ENCODE measurements at regions not wholly inside any gene's neighbourhood (a gene's known extent, or its start where the extent isn't known, plus 50 kb on each side); places are given as distances from the start of the nearest gene placed in this dataset.
"Not testable (repeated sequence)": the region's sequence is repeated elsewhere in the genome, so short reads cannot be mapped to it uniquely, and the experiment has no call there.

DNA sequence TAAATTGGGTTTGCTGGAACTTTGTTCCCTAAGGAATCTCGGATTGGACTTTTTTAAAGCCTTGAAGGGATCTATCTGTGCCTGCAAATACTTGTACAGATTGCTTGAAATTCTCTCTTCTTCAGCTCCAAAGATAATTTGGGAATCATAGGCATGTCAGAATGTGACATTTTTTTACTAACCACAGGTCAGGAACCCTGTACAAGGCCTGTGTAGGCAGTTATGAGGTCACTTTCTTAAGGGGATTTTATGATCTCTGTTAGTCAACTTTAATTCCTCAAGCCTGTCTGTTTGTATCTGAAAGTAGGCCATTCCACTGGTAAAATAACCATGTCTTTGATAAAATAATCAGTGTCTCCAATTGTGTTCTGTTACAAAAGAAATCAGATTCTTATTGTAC, 369.9 kb upstream of the NPAP1 start:
- H3K27me3 Mint-ChIP-seq (ENCODE audit: low read depth in 2 of 2); H3K27me3 ChIP-seq (ENCODE audit: control insufficient read depth, insufficient read depth, low read length); H3K27ac Mint-ChIP-seq; H3K4me1 Mint-ChIP-seq; H3K4me1 ChIP-seq (ENCODE audit: control insufficient read depth, insufficient read depth, low read length); H3K27ac ChIP-seq (ENCODE audit: low read length); ATAC-seq; H3K36me3 Mint-ChIP-seq; H3K36me3 ChIP-seq (ENCODE audit: control insufficient read depth, insufficient read depth, low read length); H3K4me3 Mint-ChIP-seq; intact Hi-C loops (cut with micrococcal nuclease); H3K9me3 Mint-ChIP-seq; H3K4me3 ChIP-seq (ENCODE audit: low read length); DNase-seq; H3K9me3 ChIP-seq (ENCODE audit: control insufficient read depth, insufficient read depth, low read length): not testable (repeated sequence)
- 67% methylated on average over 1 of the region's 1 CpG for WGBS (ENCODE audit: insufficient coverage)

DNA sequence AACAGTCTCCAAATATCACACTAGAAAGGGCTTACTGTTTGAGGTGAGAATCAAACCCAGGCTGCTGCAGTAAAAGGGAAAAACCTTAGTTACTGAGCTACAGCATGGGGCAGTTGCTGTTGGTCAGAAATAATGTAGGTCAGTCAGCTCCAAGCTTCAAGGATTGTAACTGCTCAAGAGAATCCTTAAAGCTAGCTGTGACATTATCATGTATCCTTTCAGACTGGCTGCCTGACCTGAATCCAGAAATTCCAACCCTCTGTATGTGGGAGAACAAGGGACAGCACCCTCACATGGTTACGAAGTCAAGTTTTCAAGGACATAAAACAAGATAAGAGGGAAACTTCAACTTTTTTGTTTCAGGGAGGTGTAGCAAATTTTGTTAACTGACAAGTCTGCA, 365.9 kb upstream of the NPAP1 start:
- WGBS (ENCODE audit: insufficient coverage), result 62% methylated on average over 1 of the region's 1 CpG
- H3K36me3 ChIP-seq (ENCODE audit: control insufficient read depth, insufficient read depth, low read length); intact Hi-C loops (cut with micrococcal nuclease); H3K27ac ChIP-seq (ENCODE audit: low read length); DNase-seq; H3K4me3 Mint-ChIP-seq; H3K4me1 Mint-ChIP-seq; H3K9me3 Mint-ChIP-seq; ATAC-seq; H3K27me3 ChIP-seq (ENCODE audit: control insufficient read depth, insufficient read depth, low read length); H3K36me3 Mint-ChIP-seq; H3K4me3 ChIP-seq (ENCODE audit: low read length); H3K4me1 ChIP-seq (ENCODE audit: control insufficient read depth, insufficient read depth, low read length); H3K9me3 ChIP-seq (ENCODE audit: control insufficient read depth, insufficient read depth, low read length); H3K27ac Mint-ChIP-seq; H3K27me3 Mint-ChIP-seq (ENCODE audit: low read depth in 2 of 2): not testable (repeated sequence)

DNA sequence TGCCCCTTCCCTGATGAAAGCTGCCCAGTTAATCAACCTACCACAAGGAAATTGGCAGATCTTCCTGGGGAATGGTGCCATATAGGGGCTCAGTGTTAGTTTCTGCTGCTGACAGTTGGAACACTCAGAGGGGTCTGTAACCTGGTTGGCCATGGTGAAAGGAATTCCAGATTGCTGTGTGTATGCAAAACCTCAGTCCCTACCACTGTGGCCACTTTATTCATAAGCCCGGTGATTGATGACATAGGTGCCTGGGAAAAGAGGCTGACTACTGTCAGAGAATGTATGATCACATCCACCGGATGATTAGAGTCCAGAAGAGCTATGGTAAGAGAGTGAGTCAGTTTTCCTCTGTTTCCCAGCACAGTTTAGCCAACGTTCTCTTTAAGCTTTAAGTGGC, 363.9 kb upstream of the NPAP1 start:
- ATAC-seq, H3K9me3 Mint-ChIP-seq: not testable (repeated sequence)

DNA sequence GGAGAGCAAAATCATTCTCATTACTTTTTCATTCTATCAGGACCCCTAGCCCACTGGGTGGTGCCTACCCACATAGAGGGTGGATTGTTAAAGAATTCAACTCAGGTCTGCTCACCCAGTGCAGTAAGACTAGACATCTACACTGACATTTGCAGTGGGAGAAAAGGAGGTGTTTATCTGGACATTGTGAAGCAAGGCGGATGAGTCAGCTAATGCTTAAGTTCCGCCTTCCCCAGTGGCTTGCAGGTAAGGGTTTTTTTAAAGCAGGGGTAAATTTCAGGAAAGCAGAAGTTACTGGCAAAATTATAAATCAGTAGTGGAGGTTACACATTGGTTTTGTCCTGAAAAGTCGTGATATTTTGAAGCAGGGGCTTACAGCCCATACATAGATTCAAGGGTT, 359.2 kb upstream of the NPAP1 start:
- H3K36me3 Mint-ChIP-seq; H3K4me1 Mint-ChIP-seq; H3K27me3 Mint-ChIP-seq (ENCODE audit: low read depth in 2 of 2); H3K4me1 ChIP-seq (ENCODE audit: control insufficient read depth, insufficient read depth, low read length); H3K27me3 ChIP-seq (ENCODE audit: control insufficient read depth, insufficient read depth, low read length); H3K9me3 ChIP-seq (ENCODE audit: control insufficient read depth, insufficient read depth, low read length); H3K36me3 ChIP-seq (ENCODE audit: control insufficient read depth, insufficient read depth, low read length); ATAC-seq; DNase-seq; H3K4me3 Mint-ChIP-seq; intact Hi-C loops (cut with micrococcal nuclease); H3K27ac ChIP-seq (ENCODE audit: low read length); H3K27ac Mint-ChIP-seq; H3K4me3 ChIP-seq (ENCODE audit: low read length): not testable (repeated sequence)
- peaks cover 13 to 18% of the 10 kb centered on the region in 2 donors for H3K9me3 Mint-ChIP-seq
- WGBS (ENCODE audit: insufficient coverage), result 69% methylated on average over 3 of the region's 3 CpGs

More for the DNA sequence above, 363.9 kb upstream of the NPAP1 start:
- H3K4me1 Mint-ChIP-seq; H3K9me3 ChIP-seq (ENCODE audit: control insufficient read depth, insufficient read depth, low read length); H3K27ac Mint-ChIP-seq; H3K27me3 ChIP-seq (ENCODE audit: control insufficient read depth, insufficient read depth, low read length); H3K27ac ChIP-seq (ENCODE audit: low read length); DNase-seq; H3K4me1 ChIP-seq (ENCODE audit: control insufficient read depth, insufficient read depth, low read length); H3K4me3 ChIP-seq (ENCODE audit: low read length); H3K36me3 ChIP-seq (ENCODE audit: control insufficient read depth, insufficient read depth, low read length); H3K36me3 Mint-ChIP-seq; intact Hi-C loops (cut with micrococcal nuclease); H3K27me3 Mint-ChIP-seq (ENCODE audit: low read depth in 2 of 2); H3K4me3 Mint-ChIP-seq: not testable (repeated sequence)
- 33% methylated on average over 1 of the region's 3 CpGs for WGBS (ENCODE audit: insufficient coverage)

DNA sequence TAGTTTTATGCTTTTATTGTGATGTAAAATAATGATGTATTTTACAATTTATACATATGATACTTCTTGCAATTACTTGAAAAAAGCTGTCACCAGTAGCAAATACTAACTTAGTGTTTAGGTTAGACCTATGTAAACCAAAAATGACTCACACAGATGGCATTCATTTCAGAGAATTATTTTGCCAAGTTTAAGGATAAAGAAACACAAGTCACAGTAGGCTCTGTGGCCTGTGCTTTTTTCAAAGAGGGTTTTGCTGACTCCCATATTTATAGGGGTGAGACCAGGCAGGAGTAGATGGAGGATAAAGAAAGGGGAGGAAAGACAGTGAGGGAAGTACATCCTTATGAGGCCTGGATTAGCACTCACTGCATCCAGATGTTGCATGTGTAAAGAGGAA, 356.6 kb upstream of the NPAP1 start:
- no peaks in the 10 kb centered on the region for H3K27me3 ChIP-seq (ENCODE audit: control insufficient read depth, insufficient read depth, low read length)
- no peak for DNase-seq
- no peaks in the 10 kb centered on the region for H3K4me1 ChIP-seq (ENCODE audit: control insufficient read depth, insufficient read depth, low read length)
- Mint-ChIP-seq H3K27me3 (ENCODE audit: low read depth in 2 of 2) (no peaks in the 10 kb centered on the region), H3K4me1 (no peaks in the 10 kb centered on the region), H3K36me3 (no peaks in the 10 kb centered on the region), H3K9me3 (peaks cover 13 to 19% of the 10 kb centered on the region in 2 donors), H3K27ac (no peak overlapping the region), H3K4me3 (no peak overlapping the region)
- no peak overlapping the region for H3K27ac ChIP-seq (ENCODE audit: low read length)
- no peaks in the 10 kb centered on the region for H3K9me3 ChIP-seq (ENCODE audit: control insufficient read depth, insufficient read depth, low read length)
- H3K36me3 ChIP-seq (ENCODE audit: control insufficient read depth, insufficient read depth, low read length), result no peaks in the 10 kb centered on the region
- H3K4me3 ChIP-seq (ENCODE audit: low read length), result no peak overlapping the region
- intact Hi-C loops (cut with micrococcal nuclease), result no loop called here
- no peak for ATAC-seq
- TF ChIP-seq, protein P1, sequence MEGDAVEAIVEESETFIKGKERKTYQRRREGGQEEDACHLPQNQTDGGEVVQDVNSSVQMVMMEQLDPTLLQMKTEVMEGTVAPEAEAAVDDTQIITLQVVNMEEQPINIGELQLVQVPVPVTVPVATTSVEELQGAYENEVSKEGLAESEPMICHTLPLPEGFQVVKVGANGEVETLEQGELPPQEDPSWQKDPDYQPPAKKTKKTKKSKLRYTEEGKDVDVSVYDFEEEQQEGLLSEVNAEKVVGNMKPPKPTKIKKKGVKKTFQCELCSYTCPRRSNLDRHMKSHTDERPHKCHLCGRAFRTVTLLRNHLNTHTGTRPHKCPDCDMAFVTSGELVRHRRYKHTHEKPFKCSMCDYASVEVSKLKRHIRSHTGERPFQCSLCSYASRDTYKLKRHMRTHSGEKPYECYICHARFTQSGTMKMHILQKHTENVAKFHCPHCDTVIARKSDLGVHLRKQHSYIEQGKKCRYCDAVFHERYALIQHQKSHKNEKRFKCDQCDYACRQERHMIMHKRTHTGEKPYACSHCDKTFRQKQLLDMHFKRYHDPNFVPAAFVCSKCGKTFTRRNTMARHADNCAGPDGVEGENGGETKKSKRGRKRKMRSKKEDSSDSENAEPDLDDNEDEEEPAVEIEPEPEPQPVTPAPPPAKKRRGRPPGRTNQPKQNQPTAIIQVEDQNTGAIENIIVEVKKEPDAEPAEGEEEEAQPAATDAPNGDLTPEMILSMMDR (IDR thresholded peaks at IDR 0.05), result no peak

DNA sequence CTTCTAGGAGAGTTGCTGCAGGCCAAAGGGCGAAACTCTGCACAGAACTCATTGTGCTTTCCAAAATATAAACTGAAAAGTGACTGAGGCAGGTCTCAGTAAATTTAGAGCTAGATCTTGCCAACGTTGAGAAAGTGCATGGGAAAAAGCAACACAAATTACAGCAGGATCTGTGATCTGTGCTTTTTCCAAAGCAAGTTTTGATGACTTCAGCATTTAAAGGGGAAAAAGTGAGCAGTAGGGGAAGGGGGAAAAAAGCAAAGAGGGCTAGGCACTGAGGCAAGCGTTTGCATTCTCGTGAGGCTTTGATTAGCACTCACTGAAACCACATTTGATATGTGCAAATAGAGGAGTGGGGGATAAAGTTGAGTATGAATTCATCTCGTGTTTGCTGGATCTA, 351.5 kb upstream of the NPAP1 start:
- H3K27ac ChIP-seq (ENCODE audit: low read length); H3K4me3 ChIP-seq (ENCODE audit: low read length); DNase-seq; H3K4me3 Mint-ChIP-seq; H3K27me3 ChIP-seq (ENCODE audit: control insufficient read depth, insufficient read depth, low read length); H3K36me3 Mint-ChIP-seq; H3K36me3 ChIP-seq (ENCODE audit: control insufficient read depth, insufficient read depth, low read length); H3K27ac Mint-ChIP-seq; ATAC-seq; H3K9me3 ChIP-seq (ENCODE audit: control insufficient read depth, insufficient read depth, low read length); H3K4me1 Mint-ChIP-seq; intact Hi-C loops (cut with micrococcal nuclease); H3K27me3 Mint-ChIP-seq (ENCODE audit: low read depth in 2 of 2); H3K4me1 ChIP-seq (ENCODE audit: control insufficient read depth, insufficient read depth, low read length): not testable (repeated sequence)
- H3K9me3 Mint-ChIP-seq, result peaks cover 8 to 15% of the 10 kb centered on the region in 2 donors
- 77% methylated on average over 4 of the region's 5 CpGs for WGBS (ENCODE audit: insufficient coverage)

DNA sequence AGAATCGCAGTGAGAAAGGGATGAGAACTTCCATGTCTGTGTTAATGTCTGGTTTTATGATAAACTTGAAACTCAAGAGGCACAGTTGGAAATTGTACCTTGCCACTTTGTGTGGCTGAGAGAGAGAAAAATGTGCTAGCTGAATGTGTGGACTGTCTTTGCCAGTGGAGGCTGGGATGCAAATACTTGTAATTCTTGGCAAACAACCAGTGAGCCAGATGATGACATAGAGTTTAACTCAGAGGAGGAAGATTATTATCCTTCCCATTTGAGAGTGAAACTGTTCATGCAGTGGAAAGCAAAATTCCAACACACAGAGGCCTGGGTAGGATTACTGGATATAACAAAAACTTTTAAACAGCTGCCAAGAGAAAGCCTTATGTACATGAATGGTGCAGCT, 349.1 kb upstream of the NPAP1 start:
- 83% methylated on average over 1 of the region's 1 CpG for WGBS (ENCODE audit: insufficient coverage)
- intact Hi-C loops (cut with micrococcal nuclease), result not testable (repeated sequence)

DNA sequence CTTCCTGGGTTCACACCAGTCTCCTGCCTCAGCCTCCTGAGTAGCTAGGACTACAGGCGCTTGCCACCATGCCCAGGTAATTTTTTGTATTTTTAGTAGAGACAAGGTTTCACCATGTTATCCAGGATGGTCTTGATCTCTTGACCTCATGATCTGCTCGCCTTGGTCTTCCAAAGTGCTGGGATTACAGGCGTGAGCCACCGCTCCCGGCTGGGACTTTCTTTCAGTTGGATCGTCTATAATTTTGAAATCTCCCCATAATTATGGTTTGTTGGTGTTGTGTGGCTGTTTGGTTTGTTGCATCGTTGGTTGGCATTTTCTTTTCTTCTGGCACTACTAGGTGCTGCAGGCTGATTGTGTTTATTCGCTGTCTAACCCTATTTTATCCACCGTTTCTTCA, 343.6 kb upstream of the NPAP1 start:
- H3K36me3 ChIP-seq (ENCODE audit: control insufficient read depth, insufficient read depth, low read length); intact Hi-C loops (cut with micrococcal nuclease); H3K27ac Mint-ChIP-seq; H3K4me1 ChIP-seq (ENCODE audit: control insufficient read depth, insufficient read depth, low read length); H3K4me3 Mint-ChIP-seq; DNase-seq; H3K27me3 Mint-ChIP-seq (ENCODE audit: low read depth in 2 of 2); H3K27me3 ChIP-seq (ENCODE audit: control insufficient read depth, insufficient read depth, low read length); H3K27ac ChIP-seq (ENCODE audit: low read length); H3K4me1 Mint-ChIP-seq; ATAC-seq; H3K4me3 ChIP-seq (ENCODE audit: low read length); H3K36me3 Mint-ChIP-seq; H3K9me3 ChIP-seq (ENCODE audit: control insufficient read depth, insufficient read depth, low read length): not testable (repeated sequence)
- WGBS (ENCODE audit: insufficient coverage), result 92% methylated on average over 7 of the region's 9 CpGs
- peaks cover 11 to 13% of the 10 kb centered on the region in 2 donors for H3K9me3 Mint-ChIP-seq

More for the DNA sequence above, 349.1 kb upstream of the NPAP1 start:
- not testable (repeated sequence) for H3K27me3 Mint-ChIP-seq (ENCODE audit: low read depth in 2 of 2); H3K4me3 Mint-ChIP-seq; H3K4me1 ChIP-seq (ENCODE audit: control insufficient read depth, insufficient read depth, low read length); H3K36me3 ChIP-seq (ENCODE audit: control insufficient read depth, insufficient read depth, low read length); ATAC-seq; H3K4me1 Mint-ChIP-seq; DNase-seq; H3K9me3 Mint-ChIP-seq; H3K36me3 Mint-ChIP-seq; H3K27ac Mint-ChIP-seq; H3K9me3 ChIP-seq (ENCODE audit: control insufficient read depth, insufficient read depth, low read length); H3K4me3 ChIP-seq (ENCODE audit: low read length); H3K27me3 ChIP-seq (ENCODE audit: control insufficient read depth, insufficient read depth, low read length); H3K27ac ChIP-seq (ENCODE audit: low read length)
